ENCODE measurements at regions not wholly inside any gene's neighbourhood (a gene's known extent, or its start where the extent isn't known, plus 50 kb on each side); places are given as distances from the start of the nearest gene placed in this dataset.

GRCh38 chr2:41895334-41895664 lies 152.5 kb upstream of the PKDCC start:
- TF ChIP-seq CTCF (IDR thresholded peaks at IDR 0.05) (no peak), POLR2A (IDR thresholded peaks at IDR 0.05) (no peak)

All from uterus (tissue), 2 donors.